ENCODE measurements at regions not wholly inside any gene's neighbourhood (a gene's known extent, or its start where the extent isn't known, plus 50 kb on each side); places are given as distances from the start of the nearest gene placed in this dataset.
"Not testable (repeated sequence)": the region's sequence is repeated elsewhere in the genome, so short reads cannot be mapped to it uniquely, and the experiment has no call there.

- H3K4me1 ChIP-seq (replicated peaks): no peaks in the 10 kb centered on the region
- no peak for DNase-seq (ENCODE audit: low spot score)
- H3K36me3 ChIP-seq: no peaks in the 10 kb centered on the region
- H3K27ac ChIP-seq: no peak overlapping the region
- intact Hi-C loops (cut with DNase I): no loop called here
- WGBS: 71% methylated on average over 3 of the region's 3 CpGs
- H3K9me3 ChIP-seq: no peaks in the 10 kb centered on the region
- no peaks in the 10 kb centered on the region for H3K27me3 ChIP-seq (replicated peaks; ENCODE audit: insufficient read depth)
- H3K4me3 ChIP-seq: no peak overlapping the region
- TF ChIP-seq POLR2A (IDR thresholded peaks at IDR 0.05) (no peak), POLR2AphosphoS5 (IDR thresholded peaks at IDR 0.05) (no peak)
- TF ChIP-seq, protein P1, sequence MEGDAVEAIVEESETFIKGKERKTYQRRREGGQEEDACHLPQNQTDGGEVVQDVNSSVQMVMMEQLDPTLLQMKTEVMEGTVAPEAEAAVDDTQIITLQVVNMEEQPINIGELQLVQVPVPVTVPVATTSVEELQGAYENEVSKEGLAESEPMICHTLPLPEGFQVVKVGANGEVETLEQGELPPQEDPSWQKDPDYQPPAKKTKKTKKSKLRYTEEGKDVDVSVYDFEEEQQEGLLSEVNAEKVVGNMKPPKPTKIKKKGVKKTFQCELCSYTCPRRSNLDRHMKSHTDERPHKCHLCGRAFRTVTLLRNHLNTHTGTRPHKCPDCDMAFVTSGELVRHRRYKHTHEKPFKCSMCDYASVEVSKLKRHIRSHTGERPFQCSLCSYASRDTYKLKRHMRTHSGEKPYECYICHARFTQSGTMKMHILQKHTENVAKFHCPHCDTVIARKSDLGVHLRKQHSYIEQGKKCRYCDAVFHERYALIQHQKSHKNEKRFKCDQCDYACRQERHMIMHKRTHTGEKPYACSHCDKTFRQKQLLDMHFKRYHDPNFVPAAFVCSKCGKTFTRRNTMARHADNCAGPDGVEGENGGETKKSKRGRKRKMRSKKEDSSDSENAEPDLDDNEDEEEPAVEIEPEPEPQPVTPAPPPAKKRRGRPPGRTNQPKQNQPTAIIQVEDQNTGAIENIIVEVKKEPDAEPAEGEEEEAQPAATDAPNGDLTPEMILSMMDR (IDR thresholded peaks at IDR 0.05): no peak
Observed at GRCh38 chr3:79960594-79960993, 192.8 kb upstream of the ROBO1 start.

- Histone ChIP-seq H3K27me3 (replicated peaks; ENCODE audit: insufficient read depth) (no peaks in the 10 kb centered on the region), H3K9me3 (no peaks in the 10 kb centered on the region), H3K27ac (no peak overlapping the region), H3K4me3 (no peak overlapping the region), H3K36me3 (no peaks in the 10 kb centered on the region), H3K4me1 (replicated peaks) (no peaks in the 10 kb centered on the region)
- TF ChIP-seq POLR2A (IDR thresholded peaks at IDR 0.05) (no peak), POLR2AphosphoS5 (IDR thresholded peaks at IDR 0.05) (no peak)
- TF ChIP-seq, protein P1 (IDR thresholded peaks at IDR 0.05): no peak
- intact Hi-C loops (cut with DNase I): no loop called here
- WGBS: 66% methylated on average over 6 of the region's 6 CpGs
- no peak for DNase-seq (ENCODE audit: low spot score)
Observed at GRCh38 chr3:79957066-79957465, 189.3 kb upstream of the ROBO1 start.

- intact Hi-C loops (cut with DNase I): no loop called here
- WGBS: 82% methylated on average over 5 of the region's 5 CpGs
- Histone ChIP-seq H3K27me3 (replicated peaks; ENCODE audit: insufficient read depth) (no peaks in the 10 kb centered on the region), H3K9me3 (no peaks in the 10 kb centered on the region), H3K4me3 (no peak overlapping the region), H3K27ac (no peak overlapping the region), H3K36me3 (no peaks in the 10 kb centered on the region), H3K4me1 (replicated peaks) (no peaks in the 10 kb centered on the region)
- TF ChIP-seq, protein P1 (IDR thresholded peaks at IDR 0.05): no peak
- no peak for TF ChIP-seq POLR2A (IDR thresholded peaks at IDR 0.05)
- no peak for TF ChIP-seq POLR2AphosphoS5 (IDR thresholded peaks at IDR 0.05)
- DNase-seq (ENCODE audit: low spot score): no peak
Observed at GRCh38 chr3:79954756-79955155, 187.0 kb upstream of the ROBO1 start.

- no peaks in the 10 kb centered on the region for H3K27me3 ChIP-seq (replicated peaks; ENCODE audit: insufficient read depth)
- no peak for DNase-seq (ENCODE audit: low spot score)
- no peak overlapping the region for H3K27ac ChIP-seq
- TF ChIP-seq POLR2AphosphoS5 (IDR thresholded peaks at IDR 0.05) (no peak), POLR2A (IDR thresholded peaks at IDR 0.05) (no peak)
- TF ChIP-seq, protein P1 (IDR thresholded peaks at IDR 0.05): no peak
- WGBS: 47% methylated on average over 2 of the region's 2 CpGs
- no peaks in the 10 kb centered on the region for H3K4me1 ChIP-seq (replicated peaks)
- intact Hi-C loops (cut with DNase I): no loop called here
- H3K9me3 ChIP-seq: no peaks in the 10 kb centered on the region
- no peaks in the 10 kb centered on the region for H3K36me3 ChIP-seq
- H3K4me3 ChIP-seq: no peak overlapping the region
Observed at GRCh38 chr3:79953591-79954101, 185.8 kb upstream of the ROBO1 start.

DNA sequence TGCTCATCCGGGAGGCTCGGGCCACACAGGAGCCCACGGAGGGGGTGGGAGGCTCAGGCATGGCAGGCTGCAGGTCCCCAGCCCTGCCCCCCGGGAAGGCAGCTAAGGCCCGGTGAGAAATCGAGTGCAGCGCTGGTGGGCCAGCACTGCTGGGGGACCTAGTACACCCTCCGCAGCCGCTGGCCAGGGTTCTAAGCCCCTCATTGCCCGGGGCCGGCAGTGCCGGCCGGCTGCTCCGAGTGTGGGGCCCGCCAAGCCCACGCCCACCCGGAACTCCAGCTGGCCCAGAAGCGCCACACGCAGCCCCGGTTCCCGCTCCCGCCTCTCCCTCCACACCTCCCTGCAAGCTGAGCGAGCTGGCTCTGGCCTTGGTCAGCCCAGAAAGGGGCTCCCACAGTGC is 183.6 kb upstream of the ROBO1 start:
- 98% methylated on average over 17 of the region's 23 CpGs for WGBS
- H3K4me3 ChIP-seq; H3K27ac ChIP-seq; H3K4me1 ChIP-seq (replicated peaks); H3K27me3 ChIP-seq (replicated peaks; ENCODE audit: insufficient read depth); intact Hi-C loops (cut with DNase I); H3K9me3 ChIP-seq; H3K36me3 ChIP-seq; DNase-seq (ENCODE audit: low spot score): not testable (repeated sequence)

Data from prostate gland (tissue), 2 donors.